ENCODE measurements at regions not wholly inside any gene's neighbourhood (a gene's known extent, or its start where the extent isn't known, plus 50 kb on each side); places are given as distances from the start of the nearest gene placed in this dataset.

- in situ Hi-C loops (cut with HindIII; ENCODE audit: low pct_unique_long_range_greater_than_20kb, low sequenced_read_pairs): no loop called here
- ChIA-PET POLR2A (no interaction called here), CTCF (no interaction called here)
- Histone ChIP-seq H3K4me3 (ENCODE audit: low read depth in 2 of 2, low read length in 2 of 2) (no peak overlapping the region), H3K27me3 (ENCODE audit: control insufficient read depth, insufficient read depth, low read length) (no peaks in the 10 kb centered on the region), H3K27ac (ENCODE audit: low read length) (no peak overlapping the region), H3K9me3 (ENCODE audit: control insufficient read depth, insufficient read depth, low read depth, low read length) (no peaks in the 10 kb centered on the region; the same call in 1 of the 2 replicates), H3K36me3 (ENCODE audit: control insufficient read depth, insufficient read depth, low read length) (no peaks in the 10 kb centered on the region), H3K4me1 (ENCODE audit: control insufficient read depth, insufficient read depth, low read length) (no peaks in the 10 kb centered on the region)
- intact Hi-C loops (cut with micrococcal nuclease; ENCODE audit: unreplicated experiment): no loop called here
- DNase-seq (ENCODE audit: low read depth, low spot score) (peak; percentile 68), ATAC-seq (no peak)
- no peak for TF ChIP-seq TCF7L2 (IDR thresholded peaks at IDR 0.05; ENCODE audit: low read depth, low read length)
- no peak for TF ChIP-seq CTCF (IDR thresholded peaks at IDR 0.05)
- TF ChIP-seq POLR2AphosphoS5 (IDR thresholded peaks at IDR 0.05; ENCODE audit: low read depth, low read length): no peak
- no peak for TF ChIP-seq REST (IDR thresholded peaks at IDR 0.05; ENCODE audit: insufficient read depth in 1 of 2, low read depth in 2 of 2, low read length in 1 of 2)
- TF ChIP-seq SIN3A (IDR thresholded peaks at IDR 0.05; ENCODE audit: borderline replicate concordance, insufficient read depth, low read depth, low read length): no peak
- BruUV-seq (replicated peaks): no TSS peak
These were observed 301.2 kb upstream of the BMP2 start for GRCh38 chr20:6466075-6466810.

- no peaks in the 10 kb centered on the region for H3K4me1 ChIP-seq (ENCODE audit: control insufficient read depth, insufficient read depth, low read length)
- H3K4me3 ChIP-seq (ENCODE audit: low read depth in 2 of 2, low read length in 2 of 2): no peak overlapping the region
- H3K9me3 ChIP-seq (ENCODE audit: control insufficient read depth, insufficient read depth, low read depth, low read length): no peaks in the 10 kb centered on the region
- no peaks in the 10 kb centered on the region for H3K27me3 ChIP-seq (ENCODE audit: control insufficient read depth, insufficient read depth, low read length)
- in situ Hi-C loops (cut with HindIII; ENCODE audit: low pct_unique_long_range_greater_than_20kb, low sequenced_read_pairs) (no loop called here), intact Hi-C loops (cut with micrococcal nuclease; ENCODE audit: unreplicated experiment) (no loop called here)
- POLR2A ChIA-PET: no interaction called here
- CTCF ChIA-PET: no interaction called here
- no peak for ATAC-seq
- TF ChIP-seq TCF7L2 (IDR thresholded peaks at IDR 0.05; ENCODE audit: low read depth, low read length) (no peak), REST (IDR thresholded peaks at IDR 0.05; ENCODE audit: insufficient read depth in 1 of 2, low read depth in 2 of 2, low read length in 1 of 2) (no peak), POLR2AphosphoS5 (IDR thresholded peaks at IDR 0.05; ENCODE audit: low read depth, low read length) (no peak), CTCF (IDR thresholded peaks at IDR 0.05) (no peak), SIN3A (IDR thresholded peaks at IDR 0.05; ENCODE audit: borderline replicate concordance, insufficient read depth, low read depth, low read length) (no peak)
- BruUV-seq (replicated peaks): no TSS peak
- H3K36me3 ChIP-seq (ENCODE audit: control insufficient read depth, insufficient read depth, low read length): no peaks in the 10 kb centered on the region
- DNase-seq (ENCODE audit: low read depth, low spot score): no peak
- H3K27ac ChIP-seq (ENCODE audit: low read length): no peak overlapping the region
These were observed 316.6 kb upstream of the BMP2 start for GRCh38 chr20:6450841-6451240.
